ENCODE measurements at regions not wholly inside any gene's neighbourhood (a gene's known extent, or its start where the extent isn't known, plus 50 kb on each side); places are given as distances from the start of the nearest gene placed in this dataset.
"Not testable (repeated sequence)": the region's sequence is repeated elsewhere in the genome, so short reads cannot be mapped to it uniquely, and the experiment has no call there.

GRCh38 chrX:18102006-18102405, 118.7 kb downstream of the BEND2 start:
- no peaks in the 10 kb centered on the region for H3K27me3 ChIP-seq (replicated peaks; ENCODE audit: control insufficient read depth, insufficient read depth, low read length)
- DNase-seq (ENCODE audit: extremely low read depth, insufficient read length), result no peak
- no peak for TF ChIP-seq CTCF (IDR thresholded peaks at IDR 0.05; ENCODE audit: insufficient read depth, low read length, poor library complexity, severe bottlenecking)
- H3K36me3 ChIP-seq (ENCODE audit: control insufficient read depth, insufficient read depth, low read length), result no peaks in the 10 kb centered on the region
- H3K4me3 ChIP-seq (replicated peaks; ENCODE audit: low read depth, low read length), result no peak overlapping the region

GRCh38 chrX:18101087-18101486, 119.6 kb downstream of the BEND2 start:
- TF ChIP-seq CTCF (IDR thresholded peaks at IDR 0.05; ENCODE audit: insufficient read depth, low read length, poor library complexity, severe bottlenecking), result no peak
- H3K4me3 ChIP-seq (replicated peaks; ENCODE audit: low read depth, low read length), result no peak overlapping the region
- no peaks in the 10 kb centered on the region for H3K36me3 ChIP-seq (ENCODE audit: control insufficient read depth, insufficient read depth, low read length)
- H3K27me3 ChIP-seq (replicated peaks; ENCODE audit: control insufficient read depth, insufficient read depth, low read length), result no peaks in the 10 kb centered on the region
- no peak for DNase-seq (ENCODE audit: extremely low read depth, insufficient read length)

- H3K4me3 ChIP-seq (replicated peaks; ENCODE audit: low read depth, low read length), result no peak overlapping the region
- TF ChIP-seq CTCF (IDR thresholded peaks at IDR 0.05; ENCODE audit: insufficient read depth, low read length, poor library complexity, severe bottlenecking), result no peak
- H3K27me3 ChIP-seq (replicated peaks; ENCODE audit: control insufficient read depth, insufficient read depth, low read length), result no peaks in the 10 kb centered on the region
- H3K36me3 ChIP-seq (ENCODE audit: control insufficient read depth, insufficient read depth, low read length), result no peaks in the 10 kb centered on the region
- no peak for DNase-seq (ENCODE audit: extremely low read depth, insufficient read length)
Measured at GRCh38 chrX:18099745-18100144, 120.9 kb downstream of the BEND2 start.

- TF ChIP-seq CTCF (IDR thresholded peaks at IDR 0.05; ENCODE audit: insufficient read depth, low read length, poor library complexity, severe bottlenecking), result no peak
- Histone ChIP-seq H3K36me3 (ENCODE audit: control insufficient read depth, insufficient read depth, low read length) (no peaks in the 10 kb centered on the region), H3K4me3 (replicated peaks; ENCODE audit: low read depth, low read length) (no peak overlapping the region), H3K27me3 (replicated peaks; ENCODE audit: control insufficient read depth, insufficient read depth, low read length) (no peaks in the 10 kb centered on the region)
- DNase-seq (ENCODE audit: extremely low read depth, insufficient read length), result no peak
Measured at GRCh38 chrX:18098763-18099162, 121.9 kb downstream of the BEND2 start.

GRCh38 chrX:18076434-18076833, 144.3 kb downstream of the BEND2 start:
- no peaks in the 10 kb centered on the region for H3K27me3 ChIP-seq (replicated peaks; ENCODE audit: control insufficient read depth, insufficient read depth, low read length)
- H3K4me3 ChIP-seq (replicated peaks; ENCODE audit: low read depth, low read length), result no peak overlapping the region
- H3K36me3 ChIP-seq (ENCODE audit: control insufficient read depth, insufficient read depth, low read length), result no peaks in the 10 kb centered on the region
- DNase-seq (ENCODE audit: extremely low read depth, insufficient read length), result no peak
- no peak for TF ChIP-seq CTCF (IDR thresholded peaks at IDR 0.05; ENCODE audit: insufficient read depth, low read length, poor library complexity, severe bottlenecking)

- DNase-seq (ENCODE audit: extremely low read depth, insufficient read length), result no peak
- no peak overlapping the region for H3K4me3 ChIP-seq (replicated peaks; ENCODE audit: low read depth, low read length)
- H3K27me3 ChIP-seq (replicated peaks; ENCODE audit: control insufficient read depth, insufficient read depth, low read length), result no peaks in the 10 kb centered on the region
- no peaks in the 10 kb centered on the region for H3K36me3 ChIP-seq (ENCODE audit: control insufficient read depth, insufficient read depth, low read length)
- TF ChIP-seq CTCF (IDR thresholded peaks at IDR 0.05; ENCODE audit: insufficient read depth, low read length, poor library complexity, severe bottlenecking), result no peak
Measured at GRCh38 chrX:18075603-18076002, 145.1 kb downstream of the BEND2 start.

GRCh38 chrX:18068045-18068444, 152.6 kb downstream of the BEND2 start:
- not testable (repeated sequence) for DNase-seq (ENCODE audit: extremely low read depth, insufficient read length); H3K36me3 ChIP-seq (ENCODE audit: control insufficient read depth, insufficient read depth, low read length); H3K27me3 ChIP-seq (replicated peaks; ENCODE audit: control insufficient read depth, insufficient read depth, low read length); H3K4me3 ChIP-seq (replicated peaks; ENCODE audit: low read depth, low read length)

Data from GM06990 (cell line).